HCT116 (cell line): ENCODE measurements at regions not wholly inside any gene's neighbourhood (a gene's known extent, or its start where the extent isn't known, plus 50 kb on each side); places are given as distances from the start of the nearest gene placed in this dataset.

Experiments used
- ATAC-seq: fragments of 200-7000 bp; cut with Tn5 transposase; 2 replicates; pipeline ENCODE4 v1.9.1; 2020; ENCODE audit warnings: mild to moderate bottlenecking, moderate library complexity
- BruUV-seq: library from RNA; stranded (reverse); fragments of 400-500 nt; replicated peaks from 2 replicates; lab custom pipeline; 2021; lab: Mats Ljungman, UMichigan
- CTCF ChIA-PET: fragments of 300-600 bp; sonication (Branson Sonifier 250); formaldehyde crosslinking; loops from one replicate; lab custom pipeline; 2021; ENCODE audit warnings: antibody characterized with exemption; lab: Charles Lee
- POLR2A ChIA-PET: fragments of 300-600, 350-600 bp; sonication (Branson Sonifier 250); formaldehyde crosslinking; loops from one replicate; lab custom pipeline; 2021; ENCODE audit warnings: antibody characterized with exemption; lab: Charles Lee
- RAD21 ChIA-PET, 2 experiments: fragments of 300-600 bp; sonication (Branson Sonifier 250); formaldehyde crosslinking; loops; one replicate each; lab custom pipeline; 2023; ENCODE audit warnings: low total read pairs in 2 of 2; ENCODE audit not compliant: uncharacterized antibody in 2 of 2, unreplicated experiment in 2 of 2, low non-redundant PET in 1 of 2; lab: Charles Lee
- DNase-seq: peaks from one replicate; pipeline ENCODE4 v3.0.0-alpha.2; 2010; ENCODE audit warnings: low read depth, low spot score
- H2AFZ ChIP-seq: fragments of 200-600 bp; shearing (Covaris generic), sonication (generic); 2 replicates; pipeline ENCODE4 v1.6.1; 2017; ENCODE audit warnings: low read depth, mixed run types, mixed read lengths, antibody characterized with exemption, low read length; ENCODE audit not compliant: poor library complexity, severe bottlenecking
- H3K27ac ChIP-seq: 2 replicates; pipeline ENCODE4 v1.5.1; 2012; ENCODE audit warnings: low read depth, low read length
- H3K27me3 ChIP-seq: fragments of 200-600 bp; sonication (generic); 2 replicates; pipeline ENCODE4 v1.6.1; 2016; ENCODE audit warnings: mixed run types, low read length, mixed read lengths; ENCODE audit not compliant: insufficient read depth
- H3K36me3 ChIP-seq, 2 experiments: fragments of 200-500 bp in 1 of 2; fragments of 200-600 bp in 1 of 2; sonication (Bioruptor generic) in 1 of 2; sonication (generic) in 1 of 2; 2 replicates each; pipeline versions ENCODE4 v1.5.1 to v1.6.1; 2014 to 2016; ENCODE audit warnings: low read length in 2 of 2, inconsistent platforms in 1 of 2, mixed read lengths in 1 of 2, mixed run types in 1 of 2; ENCODE audit not compliant: insufficient read depth in 2 of 2, control insufficient read depth in 1 of 2
- H3K4me1 ChIP-seq, 2 experiments: fragments of 200-600 bp in 1 of 2; sonication (generic) in 1 of 2; 2 replicates each; pipeline versions ENCODE4 v1.5.1 to v1.6.1; 2012 to 2017; ENCODE audit warnings: low read length in 2 of 2, inconsistent platforms in 1 of 2, mild to moderate bottlenecking in 1 of 2, mixed read lengths in 1 of 2, mixed run types in 1 of 2, moderate library complexity in 1 of 2; ENCODE audit not compliant: insufficient read depth in 2 of 2, control insufficient read depth in 1 of 2
- H3K4me2 ChIP-seq: fragments of 200-600 bp; sonication (generic); 2 replicates; pipeline ENCODE4 v1.6.1; 2017; ENCODE audit warnings: mixed run types, low read length, mixed read lengths
- H3K4me3 ChIP-seq, 2 experiments: fragments of 200-600 bp in 1 of 2; sonication (generic) in 1 of 2; replicated peaks in 1 of 2; 2 replicates each; pipeline ENCODE4 v1.5.1; 2011 to 2016; ENCODE audit warnings: low read length in 2 of 2, control low read depth in 1 of 2, low read depth in 1 of 2, mild to moderate bottlenecking in 1 of 2, mixed read lengths in 1 of 2, mixed run types in 1 of 2
- H3K79me2 ChIP-seq: fragments of 200-600 bp; sonication (generic); 2 replicates; pipeline ENCODE4 v1.6.1; 2017; ENCODE audit warnings: mild to moderate bottlenecking, mixed run types, low read length, moderate library complexity, mixed read lengths; ENCODE audit not compliant: insufficient read depth
- H3K9ac ChIP-seq: fragments of 200-600 bp; sonication (generic); 2 replicates; pipeline ENCODE4 v1.6.1; 2016; ENCODE audit warnings: low read length, mixed read lengths
- H3K9me2 ChIP-seq: fragments of 200-600 bp; sonication (generic), shearing (Covaris generic); 2 replicates; pipeline ENCODE4 v1.6.1; 2017; ENCODE audit warnings: mixed run types, mild to moderate bottlenecking, moderate library complexity; ENCODE audit not compliant: insufficient read depth
- H3K9me3 ChIP-seq, 2 experiments: fragments of 200-500 bp in 1 of 2; fragments of 200-600 bp in 1 of 2; sonication (Bioruptor generic) in 1 of 2; sonication (generic) in 1 of 2; 2 replicates each; pipeline ENCODE4 v1.6.1; 2014 to 2017; ENCODE audit warnings: low read length in 2 of 2, mixed read lengths in 2 of 2, inconsistent platforms in 1 of 2, low read depth in 1 of 2, mild to moderate bottlenecking in 1 of 2, mixed run types in 1 of 2, moderate library complexity in 1 of 2; ENCODE audit not compliant: control insufficient read depth in 1 of 2, insufficient read depth in 1 of 2
- H4K20me1 ChIP-seq: fragments of 200-600 bp; sonication (generic), shearing (Covaris generic); 2 replicates; pipeline ENCODE4 v1.6.1; 2017; ENCODE audit warnings: mixed run types, mild to moderate bottlenecking, moderate library complexity; ENCODE audit not compliant: insufficient read depth
- CBX3 ChIP-seq: IDR thresholded peaks from 2 replicates; pipeline ENCODE4 v1.6.1; 2012; ENCODE audit warnings: low read depth
- ELF1 ChIP-seq: IDR thresholded peaks from 2 replicates; pipeline ENCODE4 v1.6.1; 2012; ENCODE audit warnings: low read depth, borderline replicate concordance
- EZH2 ChIP-seq: fragments of 200-600 bp; sonication (generic); IDR thresholded peaks from 2 replicates; pipeline ENCODE4 v1.6.1; 2017; ENCODE audit warnings: antibody characterized with exemption, mixed run types
- EZH2phosphoT487 ChIP-seq: fragments of 200-600 bp; IDR thresholded peaks from 2 replicates; pipeline ENCODE4 v1.6.1; 2018; ENCODE audit warnings: antibody characterized with exemption, borderline replicate concordance
- FOSL1 ChIP-seq: IDR thresholded peaks from 2 replicates; pipeline ENCODE4 v1.6.1; 2012; ENCODE audit warnings: low read depth
- POLR2A ChIP-seq: IDR thresholded peaks from 2 replicates; pipeline ENCODE4 v1.7.0; 2011; ENCODE audit warnings: borderline replicate concordance; ENCODE audit not compliant: insufficient read depth, insufficient read length; ENCODE audit errors: extremely low read depth
- REST ChIP-seq: IDR thresholded peaks from 2 replicates; pipeline ENCODE4 v1.6.1; 2012; ENCODE audit warnings: low read depth
- SIN3A ChIP-seq: IDR thresholded peaks from 2 replicates; pipeline ENCODE4 v1.6.1; 2012; ENCODE audit warnings: low read depth
- SP1 ChIP-seq: IDR thresholded peaks from 2 replicates; pipeline ENCODE4 v1.6.1; 2012; ENCODE audit warnings: low read depth
- TCF7L2 ChIP-seq: IDR thresholded peaks from 2 replicates; pipeline ENCODE4 v1.7.0; 2011; ENCODE audit warnings: borderline replicate concordance, inconsistent platforms; ENCODE audit not compliant: insufficient read depth, insufficient read length; ENCODE audit errors: extremely low read depth
- ZFX ChIP-seq: fragments of 450-650 bp; IDR thresholded peaks from 2 replicates; pipeline ENCODE4 v1.6.1; 2017
- ZNF274 ChIP-seq: fragments of 200-500 bp; sonication (Bioruptor generic); IDR thresholded peaks from 2 replicates; pipeline ENCODE4 v1.6.1; 2014; ENCODE audit warnings: mild to moderate bottlenecking, low read depth, low read length, inconsistent platforms
- intact Hi-C: fragments of 100-400 bp; cut with micrococcal nuclease; formaldehyde crosslinking; loops from 2 replicates; pipeline ENCODE4 v1.10.0; 2022
- TF ChIP-seq, protein P1 (sequence below), 3 experiments: fragments of 200-600 bp in 1 of 3; sonication (generic) in 1 of 3; IDR thresholded peaks in 2 of 3; conservative IDR thresholded peaks in 1 of 3; 2 replicates each; pipeline ENCODE4 v1.5.1; 2012 to 2017; ENCODE audit warnings: low read depth in 2 of 3, low read length in 2 of 3, antibody characterized with exemption in 1 of 3, borderline replicate concordance in 1 of 3, control low read depth in 1 of 3, mild to moderate bottlenecking in 1 of 3, mixed read lengths in 1 of 3, mixed run types in 1 of 3, moderate library complexity in 1 of 3; ENCODE audit not compliant: insufficient read depth in 1 of 3
- TF ChIP-seq, protein P2 (sequence below): IDR thresholded peaks from 2 replicates; pipeline ENCODE4 v1.6.1; 2011; ENCODE audit warnings: mild to moderate bottlenecking, low read length, moderate library complexity; ENCODE audit not compliant: insufficient replicate concordance; ENCODE audit errors: extremely low read depth

- TF ChIP-seq ZNF274 = no peak
- Histone ChIP-seq H3K79me2 (no peaks in the 10 kb centered on the region), H3K9ac (no peak overlapping the region), H3K4me3 (no peak overlapping the region), H3K27me3 (no peaks in the 10 kb centered on the region), H3K36me3 (no peaks in the 10 kb centered on the region), H3K27ac (no peak overlapping the region), H3K4me1 (no peaks in the 10 kb centered on the region), H3K9me3 (peaks cover 2 to 4% of the 10 kb centered on the region in 2 experiments; a peak in 2 of 4 replicates), H4K20me1 (no peaks in the 10 kb centered on the region), H3K4me2 (no peak overlapping the region), H2AFZ (no peak overlapping the region), H3K9me2 (no peaks in the 10 kb centered on the region)
- POLR2A ChIA-PET = no interaction called here
- no TSS peak for BruUV-seq
- RAD21 ChIA-PET = no interaction called here
- ATAC-seq (no peak), DNase-seq (no peak)
- CTCF ChIA-PET = no interaction called here
- intact Hi-C loops = no loop called here
These were observed 686.9 kb downstream of the UQCRFS1 start for GRCh38 chr19:28526038-28526437.

DNA sequence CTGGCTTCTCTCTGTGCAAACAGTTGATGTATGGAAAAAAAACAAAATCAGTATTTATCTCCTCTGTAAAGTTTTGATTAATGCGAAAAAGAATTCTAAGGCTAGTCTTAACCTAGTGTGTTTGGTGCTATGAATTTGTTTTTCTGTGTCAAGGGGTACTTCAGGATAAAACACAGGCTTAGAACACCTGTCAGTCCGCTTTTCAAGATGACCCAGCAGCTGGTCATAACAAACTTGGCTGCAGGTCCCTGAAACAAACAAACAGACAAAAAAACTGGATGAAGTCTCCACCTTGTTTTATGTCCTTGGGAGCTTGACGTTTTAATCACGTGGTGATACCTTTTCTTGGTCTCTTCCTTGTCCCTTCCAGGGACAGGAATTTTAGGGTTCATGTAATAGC is 689.3 kb downstream of the UQCRFS1 start:
- no peak overlapping the region for H3K4me2 ChIP-seq
- H3K4me3 ChIP-seq = no peak overlapping the region
- H3K27me3 ChIP-seq = no peaks in the 10 kb centered on the region
- H2AFZ ChIP-seq = no peak overlapping the region
- no peak for DNase-seq
- H3K9me2 ChIP-seq = no peaks in the 10 kb centered on the region
- intact Hi-C loops = no loop called here
- H3K9ac ChIP-seq = no peak overlapping the region
- RAD21 ChIA-PET = no interaction called here
- POLR2A ChIA-PET = no interaction called here
- no peak for ATAC-seq
- H3K27ac ChIP-seq = no peak overlapping the region
- H3K4me1 ChIP-seq = no peaks in the 10 kb centered on the region
- no peaks in the 10 kb centered on the region for H3K79me2 ChIP-seq
- H3K36me3 ChIP-seq = no peaks in the 10 kb centered on the region
- H4K20me1 ChIP-seq = no peaks in the 10 kb centered on the region
- peaks cover 0 to 9% of the 10 kb centered on the region in 2 experiments; a peak in 2 of 4 replicates for H3K9me3 ChIP-seq
- no TSS peak for BruUV-seq
- CTCF ChIA-PET = no interaction called here
- no peak for TF ChIP-seq EZH2phosphoT487
- TF ChIP-seq, protein P1, sequence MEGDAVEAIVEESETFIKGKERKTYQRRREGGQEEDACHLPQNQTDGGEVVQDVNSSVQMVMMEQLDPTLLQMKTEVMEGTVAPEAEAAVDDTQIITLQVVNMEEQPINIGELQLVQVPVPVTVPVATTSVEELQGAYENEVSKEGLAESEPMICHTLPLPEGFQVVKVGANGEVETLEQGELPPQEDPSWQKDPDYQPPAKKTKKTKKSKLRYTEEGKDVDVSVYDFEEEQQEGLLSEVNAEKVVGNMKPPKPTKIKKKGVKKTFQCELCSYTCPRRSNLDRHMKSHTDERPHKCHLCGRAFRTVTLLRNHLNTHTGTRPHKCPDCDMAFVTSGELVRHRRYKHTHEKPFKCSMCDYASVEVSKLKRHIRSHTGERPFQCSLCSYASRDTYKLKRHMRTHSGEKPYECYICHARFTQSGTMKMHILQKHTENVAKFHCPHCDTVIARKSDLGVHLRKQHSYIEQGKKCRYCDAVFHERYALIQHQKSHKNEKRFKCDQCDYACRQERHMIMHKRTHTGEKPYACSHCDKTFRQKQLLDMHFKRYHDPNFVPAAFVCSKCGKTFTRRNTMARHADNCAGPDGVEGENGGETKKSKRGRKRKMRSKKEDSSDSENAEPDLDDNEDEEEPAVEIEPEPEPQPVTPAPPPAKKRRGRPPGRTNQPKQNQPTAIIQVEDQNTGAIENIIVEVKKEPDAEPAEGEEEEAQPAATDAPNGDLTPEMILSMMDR (IDR thresholded peaks at IDR 0.05 in 2 of 3, conservative IDR thresholded peaks at IDR 0.05 in 1 of 3; ENCODE audit: borderline replicate concordance in 1 of 3, insufficient read depth in 1 of 3, low read depth in 2 of 3, low read length in 2 of 3) = no peak
- no peak for TF ChIP-seq FOSL1
- TF ChIP-seq ZFX = no peak
- TF ChIP-seq SP1 = no peak
- TF ChIP-seq TCF7L2 = no peak
- no peak for TF ChIP-seq REST
- no peak for TF ChIP-seq EZH2
- TF ChIP-seq CBX3 = no peak
- TF ChIP-seq ELF1 = no peak
- TF ChIP-seq SIN3A = no peak
- TF ChIP-seq POLR2A = no peak
- TF ChIP-seq, protein P2, sequence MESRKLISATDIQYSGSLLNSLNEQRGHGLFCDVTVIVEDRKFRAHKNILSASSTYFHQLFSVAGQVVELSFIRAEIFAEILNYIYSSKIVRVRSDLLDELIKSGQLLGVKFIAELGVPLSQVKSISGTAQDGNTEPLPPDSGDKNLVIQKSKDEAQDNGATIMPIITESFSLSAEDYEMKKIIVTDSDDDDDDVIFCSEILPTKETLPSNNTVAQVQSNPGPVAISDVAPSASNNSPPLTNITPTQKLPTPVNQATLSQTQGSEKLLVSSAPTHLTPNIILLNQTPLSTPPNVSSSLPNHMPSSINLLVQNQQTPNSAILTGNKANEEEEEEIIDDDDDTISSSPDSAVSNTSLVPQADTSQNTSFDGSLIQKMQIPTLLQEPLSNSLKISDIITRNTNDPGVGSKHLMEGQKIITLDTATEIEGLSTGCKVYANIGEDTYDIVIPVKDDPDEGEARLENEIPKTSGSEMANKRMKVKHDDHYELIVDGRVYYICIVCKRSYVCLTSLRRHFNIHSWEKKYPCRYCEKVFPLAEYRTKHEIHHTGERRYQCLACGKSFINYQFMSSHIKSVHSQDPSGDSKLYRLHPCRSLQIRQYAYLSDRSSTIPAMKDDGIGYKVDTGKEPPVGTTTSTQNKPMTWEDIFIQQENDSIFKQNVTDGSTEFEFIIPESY = no peak
